H9 (cell line): ENCODE measurements at regions not wholly inside any gene's neighbourhood (a gene's known extent, or its start where the extent isn't known, plus 50 kb on each side); places are given as distances from the start of the nearest gene placed in this dataset.

Experiments
- DNase-seq: peaks from one replicate; pipeline ENCODE4 v3.0.0-alpha.2; 2017
- H2AFZ ChIP-seq: one replicate; pipeline ENCODE4 v1.6.1; 2013; ENCODE audit warnings: mild to moderate bottlenecking, low read length, control low read depth, moderate library complexity
- H2AK5ac ChIP-seq: 2 replicates; pipeline ENCODE4 v1.6.1; 2013; ENCODE audit warnings: low read length, control low read depth, mixed read lengths; ENCODE audit not compliant: insufficient read length
- H2BK120ac ChIP-seq: one replicate; pipeline ENCODE4 v1.6.1; 2013; ENCODE audit warnings: low read depth, mild to moderate bottlenecking, low read length, control low read depth, inconsistent platforms; ENCODE audit not compliant: poor library complexity, severe bottlenecking
- H2BK12ac ChIP-seq: 2 replicates; pipeline ENCODE4 v1.6.1; 2013; ENCODE audit warnings: low read length, control low read depth, mixed read lengths, low read depth; ENCODE audit not compliant: insufficient read length
- H2BK15ac ChIP-seq: 2 replicates; pipeline ENCODE4 v1.6.1; 2013; ENCODE audit warnings: low read depth, low read length, control low read depth
- H2BK20ac ChIP-seq: one replicate; pipeline ENCODE4 v1.6.1; 2013; ENCODE audit warnings: low read depth, mild to moderate bottlenecking, low read length, control low read depth, inconsistent platforms; ENCODE audit not compliant: poor library complexity, severe bottlenecking
- H2BK5ac ChIP-seq: 2 replicates; pipeline ENCODE4 v1.6.1; 2013; ENCODE audit warnings: low read length, control low read depth, mixed read lengths; ENCODE audit not compliant: insufficient read length
- H3K14ac ChIP-seq: 2 replicates; pipeline ENCODE4 v1.6.1; 2013; ENCODE audit warnings: low read length, control low read depth; ENCODE audit not compliant: insufficient read depth
- H3K18ac ChIP-seq: 2 replicates; pipeline ENCODE4 v1.6.1; 2013; ENCODE audit warnings: low read depth, mild to moderate bottlenecking, mixed read lengths, low read length, control low read depth; ENCODE audit not compliant: insufficient read length
- H3K23ac ChIP-seq: 2 replicates; pipeline ENCODE4 v1.6.1; 2013; ENCODE audit warnings: low read length, control low read depth, mixed read lengths, low read depth; ENCODE audit not compliant: insufficient read length
- H3K23me2 ChIP-seq: 2 replicates; pipeline ENCODE4 v1.6.1; 2013; ENCODE audit warnings: low read depth, mild to moderate bottlenecking, mixed read lengths, low read length, control low read depth; ENCODE audit not compliant: insufficient read length, poor library complexity, severe bottlenecking
- H3K27ac ChIP-seq: 2 replicates; pipeline ENCODE4 v1.5.1; 2013; ENCODE audit warnings: low read length, control low read depth, mixed read lengths, low read depth; ENCODE audit not compliant: insufficient read length
- H3K27me3 ChIP-seq: 2 replicates; pipeline ENCODE4 v1.6.1; 2013; ENCODE audit warnings: low read length, control low read depth, inconsistent platforms; ENCODE audit not compliant: insufficient read depth
- H3K4ac ChIP-seq: 2 replicates; pipeline ENCODE4 v1.6.1; 2013; ENCODE audit warnings: low read depth, mild to moderate bottlenecking, control low read depth, inconsistent platforms, low read length, moderate library complexity
- H3K4me1 ChIP-seq: 2 replicates; pipeline ENCODE4 v1.6.1; 2013; ENCODE audit warnings: low read length, control low read depth, inconsistent platforms; ENCODE audit not compliant: insufficient read depth
- H3K4me2 ChIP-seq: 2 replicates; pipeline ENCODE4 v1.6.1; 2013; ENCODE audit warnings: low read length, control low read depth, mixed read lengths; ENCODE audit not compliant: insufficient read length, insufficient read depth
- H3K56ac ChIP-seq: 2 replicates; pipeline ENCODE4 v1.6.1; 2013; ENCODE audit warnings: low read depth, mild to moderate bottlenecking, mixed read lengths, low read length, control low read depth; ENCODE audit not compliant: insufficient read length
- H3K79me1 ChIP-seq: 2 replicates; pipeline ENCODE4 v1.6.1; 2013; ENCODE audit warnings: low read depth, mild to moderate bottlenecking, moderate library complexity, low read length, control low read depth, inconsistent platforms; ENCODE audit not compliant: insufficient read depth, poor library complexity, severe bottlenecking
- H3K79me2 ChIP-seq: 2 replicates; pipeline ENCODE4 v1.6.1; 2013; ENCODE audit warnings: low read length, control low read depth, inconsistent platforms; ENCODE audit not compliant: insufficient read depth
- H3K9ac ChIP-seq: 2 replicates; pipeline ENCODE4 v1.6.1; 2013; ENCODE audit warnings: low read length, control low read depth, mixed read lengths; ENCODE audit not compliant: insufficient read length; ENCODE audit errors: extremely low read depth
- H3K9me3 ChIP-seq: one replicate; pipeline ENCODE4 v1.6.1; 2013; ENCODE audit warnings: low read depth, low read length, inconsistent platforms; ENCODE audit not compliant: control insufficient read depth
- H3T11ph ChIP-seq: one replicate; pipeline ENCODE4 v1.6.1; 2013; ENCODE audit warnings: mild to moderate bottlenecking, low read length, control low read depth, inconsistent platforms
- H4K20me1 ChIP-seq: one replicate; pipeline ENCODE4 v1.6.1; 2013; ENCODE audit not compliant: control insufficient read depth, insufficient read length, insufficient read depth
- H4K5ac ChIP-seq: 2 replicates; pipeline ENCODE4 v1.6.1; 2013; ENCODE audit warnings: low read depth, mild to moderate bottlenecking, mixed read lengths, low read length, control low read depth; ENCODE audit not compliant: insufficient read length
- H4K8ac ChIP-seq: replicated peaks from 2 replicates; pipeline ENCODE4 v1.6.1; 2013; ENCODE audit warnings: low read length, control low read depth, mixed read lengths, low read depth; ENCODE audit not compliant: insufficient read length
- H4K91ac ChIP-seq: 2 replicates; pipeline ENCODE4 v1.6.1; 2013; ENCODE audit warnings: low read depth, mild to moderate bottlenecking, moderate library complexity, mixed read lengths, low read length, control low read depth; ENCODE audit not compliant: insufficient read length
- H3K27ac Mint-ChIP-seq, 3 experiments: 2 replicates in 2 of 3; 3 replicates in 1 of 3; pipeline ENCODE4 v1.8.0; 2020 to 2021; ENCODE audit warnings: mixed read lengths in 3 of 3, mild to moderate bottlenecking in 1 of 3, moderate library complexity in 1 of 3
- H3K27me3 Mint-ChIP-seq: 2 replicates; pipeline ENCODE4 v1.8.0; 2021; ENCODE audit warnings: low read depth, mild to moderate bottlenecking, moderate library complexity, mixed read lengths
- H3K36me3 Mint-ChIP-seq, 3 experiments: 2 replicates in 2 of 3; 3 replicates in 1 of 3; pipeline ENCODE4 v1.8.0; 2020 to 2021; ENCODE audit warnings: low read depth in 3 of 3, mixed read lengths in 3 of 3; ENCODE audit not compliant: insufficient read depth in 1 of 3
- H3K4me1 Mint-ChIP-seq, 2 experiments: 2 replicates each; pipeline ENCODE4 v1.8.0; 2020; ENCODE audit warnings: mixed read lengths in 2 of 2
- H3K4me3 Mint-ChIP-seq, 2 experiments: 2 replicates in 1 of 2; 3 replicates in 1 of 2; pipeline ENCODE4 v1.8.0; 2020 to 2021; ENCODE audit warnings: mild to moderate bottlenecking in 2 of 2, mixed read lengths in 2 of 2, moderate library complexity in 1 of 2
- H3K9me3 Mint-ChIP-seq, 2 experiments: 2 replicates in 1 of 2; 3 replicates in 1 of 2; pipeline ENCODE4 v1.8.0; 2020; ENCODE audit warnings: mild to moderate bottlenecking in 2 of 2, mixed read lengths in 2 of 2, moderate library complexity in 1 of 2
- CTCF ChIP-seq: fragments of 200-600 bp; sonication (generic); conservative IDR thresholded peaks from 3 replicates; pipeline ENCODE4 v1.8.0; 2021; ENCODE audit warnings: antibody characterized with exemption, mild to moderate bottlenecking
- WGBS: extraction: QIAGEN DNeasy Blood & Tissue Kit; methylation state at CpG from one replicate; pipeline ENCODE4 v1.1.7; 2013; ENCODE audit warnings: missing lambda C conversion rate, low lambda C conversion rate, mixed read lengths; ENCODE audit not compliant: insufficient read length; ENCODE audit errors: extremely low coverage; 5-methylcytosine and 5-hydroxymethylcytosine counted together

GRCh38 chr6:147834084-147834776 lies 325.7 kb downstream of the SAMD5 start:
- WGBS = no CpG with 5 or more reads among the region's 7 CpGs
- no peak overlapping the region for H2BK12ac ChIP-seq
- no peak overlapping the region for H3K23ac ChIP-seq
- H4K91ac ChIP-seq = no peak overlapping the region
- H3K4me2 ChIP-seq = no peak overlapping the region
- no peak for DNase-seq
- H3K9me3 Mint-ChIP-seq = no peaks in the 10 kb centered on the region
- TF ChIP-seq CTCF = no peak
- H4K8ac ChIP-seq = no peak overlapping the region
- no peak overlapping the region for H2BK15ac ChIP-seq
- H3K79me1 ChIP-seq = no peaks in the 10 kb centered on the region
- no peaks in the 10 kb centered on the region for H3K36me3 Mint-ChIP-seq
- H3K9ac ChIP-seq = no peak overlapping the region
- no peak overlapping the region for H2BK20ac ChIP-seq
- H3K27me3 Mint-ChIP-seq = no peaks in the 10 kb centered on the region; the same call in 1 of the 2 replicates
- H3K27ac ChIP-seq = no peak overlapping the region
- no peaks in the 10 kb centered on the region for H3K9me3 ChIP-seq
- H2BK120ac ChIP-seq = no peak overlapping the region
- no peak overlapping the region for H3K27ac Mint-ChIP-seq
- H3K4ac ChIP-seq = no peak overlapping the region
- no peak overlapping the region for H2BK5ac ChIP-seq
- H3K14ac ChIP-seq = no peak overlapping the region
- H3K4me3 Mint-ChIP-seq = no peak overlapping the region
- H3K79me2 ChIP-seq = no peaks in the 10 kb centered on the region
- H3K18ac ChIP-seq = no peak overlapping the region
- no peak overlapping the region for H3K56ac ChIP-seq
- no peak overlapping the region for H2AK5ac ChIP-seq
- H4K20me1 ChIP-seq = no peaks in the 10 kb centered on the region
- H3K27me3 ChIP-seq = no peaks in the 10 kb centered on the region
- H4K5ac ChIP-seq = no peak overlapping the region
- no peaks in the 10 kb centered on the region for H3K23me2 ChIP-seq
- H3K4me1 ChIP-seq = no peaks in the 10 kb centered on the region
- H3K4me1 Mint-ChIP-seq = no peaks in the 10 kb centered on the region
- H3T11ph ChIP-seq = no peak overlapping the region
- H2AFZ ChIP-seq = no peak overlapping the region
